PC-9 (cell line): ENCODE measurements at regions not wholly inside any gene's neighbourhood (a gene's known extent, or its start where the extent isn't known, plus 50 kb on each side); places are given as distances from the start of the nearest gene placed in this dataset.

Source experiments
- EZH2 ChIP-seq: fragments of 200-600 bp; sonication (generic); IDR thresholded peaks from 2 replicates; pipeline ENCODE4 v1.8.0; 2017; ENCODE audit warnings: antibody characterized with exemption, low read depth
- TF ChIP-seq, protein P1 (sequence below): fragments of 200-600 bp; sonication (generic); conservative IDR thresholded peaks from 2 replicates; pipeline ENCODE4 v1.6.1; 2017; ENCODE audit warnings: mixed run types, antibody characterized with exemption, mild to moderate bottlenecking, moderate library complexity

DNA sequence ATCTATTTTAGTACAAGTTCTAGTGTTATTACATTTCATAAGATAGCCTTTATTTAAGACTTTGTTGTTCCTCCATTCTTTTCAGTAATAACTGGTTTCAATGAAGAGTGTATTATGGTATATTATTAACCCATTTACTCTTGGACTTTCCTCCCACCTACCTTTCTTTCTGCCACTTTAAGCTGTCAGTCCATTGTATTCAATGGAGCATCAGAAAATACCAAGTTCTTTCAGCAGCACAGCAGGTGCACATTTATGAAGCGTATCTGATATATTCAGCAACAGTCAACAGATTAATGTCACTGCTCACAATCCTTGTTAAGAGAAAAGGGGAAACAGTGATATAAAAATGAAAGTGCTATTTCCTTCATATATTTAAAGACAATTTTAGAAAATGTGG is 660.9 kb downstream of the C12orf50 start:
- TF ChIP-seq, protein P1, sequence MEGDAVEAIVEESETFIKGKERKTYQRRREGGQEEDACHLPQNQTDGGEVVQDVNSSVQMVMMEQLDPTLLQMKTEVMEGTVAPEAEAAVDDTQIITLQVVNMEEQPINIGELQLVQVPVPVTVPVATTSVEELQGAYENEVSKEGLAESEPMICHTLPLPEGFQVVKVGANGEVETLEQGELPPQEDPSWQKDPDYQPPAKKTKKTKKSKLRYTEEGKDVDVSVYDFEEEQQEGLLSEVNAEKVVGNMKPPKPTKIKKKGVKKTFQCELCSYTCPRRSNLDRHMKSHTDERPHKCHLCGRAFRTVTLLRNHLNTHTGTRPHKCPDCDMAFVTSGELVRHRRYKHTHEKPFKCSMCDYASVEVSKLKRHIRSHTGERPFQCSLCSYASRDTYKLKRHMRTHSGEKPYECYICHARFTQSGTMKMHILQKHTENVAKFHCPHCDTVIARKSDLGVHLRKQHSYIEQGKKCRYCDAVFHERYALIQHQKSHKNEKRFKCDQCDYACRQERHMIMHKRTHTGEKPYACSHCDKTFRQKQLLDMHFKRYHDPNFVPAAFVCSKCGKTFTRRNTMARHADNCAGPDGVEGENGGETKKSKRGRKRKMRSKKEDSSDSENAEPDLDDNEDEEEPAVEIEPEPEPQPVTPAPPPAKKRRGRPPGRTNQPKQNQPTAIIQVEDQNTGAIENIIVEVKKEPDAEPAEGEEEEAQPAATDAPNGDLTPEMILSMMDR: no peak
- no peak for TF ChIP-seq EZH2
